ENCODE measurements at regions not wholly inside any gene's neighbourhood (a gene's known extent, or its start where the extent isn't known, plus 50 kb on each side); places are given as distances from the start of the nearest gene placed in this dataset.

DNA sequence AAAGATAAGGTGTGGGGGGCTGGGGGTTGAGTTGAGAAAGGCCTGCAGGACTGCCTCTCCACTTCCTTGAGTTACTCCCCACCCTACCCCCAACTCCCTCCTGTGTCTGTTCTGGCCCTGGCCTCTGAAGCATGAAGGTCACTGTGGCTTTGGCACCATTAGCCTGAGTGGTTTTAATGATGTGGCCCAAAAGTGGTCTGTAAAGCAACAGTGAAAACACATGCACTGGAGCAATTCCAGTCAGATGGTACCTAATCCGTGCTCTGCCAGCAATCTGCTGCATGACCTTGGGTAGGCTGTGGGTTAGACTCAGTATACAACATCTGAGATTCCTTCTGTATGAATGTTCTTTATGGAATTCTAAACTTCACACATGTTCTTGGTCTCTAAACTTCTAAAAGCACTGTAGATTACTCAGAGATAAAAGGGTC lies 86.5 kb upstream of the ATP1A1 start:
- FAIRE-seq: no peak
- no peaks in the 10 kb centered on the region for H3K9me3 ChIP-seq (ENCODE audit: control insufficient read depth, low read depth, low read length)
- dilution Hi-C loops (cut with MboI; ENCODE audit: extremely low pct_ligation_motif_present, low sequenced_read_pairs): no loop called here
- no peak for DNase-seq (ENCODE audit: low read depth, low spot score)
- H3K36me3 ChIP-seq (ENCODE audit: control insufficient read depth in 2 of 2, extremely low read depth in 1 of 2, insufficient read depth in 2 of 2, low read length in 2 of 2): no peaks in the 10 kb centered on the region
- peak overlapping the region; percentile 2 for H3K4me2 ChIP-seq (ENCODE audit: control insufficient read depth, extremely low read depth, insufficient read depth, low read depth, low read length)
- H3K4me3 ChIP-seq (ENCODE audit: control insufficient read depth in 2 of 3, extremely low read depth in 1 of 3, insufficient read depth in 2 of 3, low read depth in 1 of 3, low read length in 3 of 3): no peak overlapping the region
- no peak overlapping the region for H3K27ac ChIP-seq (ENCODE audit: control insufficient read depth, insufficient read depth, low read length)
- H3K79me2 ChIP-seq (ENCODE audit: control insufficient read depth, insufficient read depth, low read length): no peaks in the 10 kb centered on the region
- H4K20me1 ChIP-seq (ENCODE audit: control insufficient read depth, extremely low read depth, insufficient read depth, low read length): no peaks in the 10 kb centered on the region
- H3K9ac ChIP-seq (ENCODE audit: control insufficient read depth, extremely low read depth, insufficient read depth, low read length): no peak overlapping the region
- TF ChIP-seq, protein P1, sequence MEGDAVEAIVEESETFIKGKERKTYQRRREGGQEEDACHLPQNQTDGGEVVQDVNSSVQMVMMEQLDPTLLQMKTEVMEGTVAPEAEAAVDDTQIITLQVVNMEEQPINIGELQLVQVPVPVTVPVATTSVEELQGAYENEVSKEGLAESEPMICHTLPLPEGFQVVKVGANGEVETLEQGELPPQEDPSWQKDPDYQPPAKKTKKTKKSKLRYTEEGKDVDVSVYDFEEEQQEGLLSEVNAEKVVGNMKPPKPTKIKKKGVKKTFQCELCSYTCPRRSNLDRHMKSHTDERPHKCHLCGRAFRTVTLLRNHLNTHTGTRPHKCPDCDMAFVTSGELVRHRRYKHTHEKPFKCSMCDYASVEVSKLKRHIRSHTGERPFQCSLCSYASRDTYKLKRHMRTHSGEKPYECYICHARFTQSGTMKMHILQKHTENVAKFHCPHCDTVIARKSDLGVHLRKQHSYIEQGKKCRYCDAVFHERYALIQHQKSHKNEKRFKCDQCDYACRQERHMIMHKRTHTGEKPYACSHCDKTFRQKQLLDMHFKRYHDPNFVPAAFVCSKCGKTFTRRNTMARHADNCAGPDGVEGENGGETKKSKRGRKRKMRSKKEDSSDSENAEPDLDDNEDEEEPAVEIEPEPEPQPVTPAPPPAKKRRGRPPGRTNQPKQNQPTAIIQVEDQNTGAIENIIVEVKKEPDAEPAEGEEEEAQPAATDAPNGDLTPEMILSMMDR (optimal IDR thresholded peaks at IDR 0.05 in 1 of 3, IDR thresholded peaks at IDR 0.05 in 1 of 3, conservative IDR thresholded peaks at IDR 0.05 in 1 of 3; ENCODE audit: extremely low read depth in 1 of 3, insufficient read depth in 2 of 3, low read length in 3 of 3): no peak
- TF ChIP-seq EZH2 (IDR thresholded peaks at IDR 0.05; ENCODE audit: low read length): no peak
- H2AFZ ChIP-seq (ENCODE audit: control insufficient read depth, low read length): no peak overlapping the region
- H3K9me1 ChIP-seq (ENCODE audit: control insufficient read depth, extremely low read depth, insufficient read depth, low read length): no peaks in the 10 kb centered on the region
- peaks cover 44% of the 10 kb centered on the region for H3K4me1 ChIP-seq (ENCODE audit: control insufficient read depth, extremely low read depth, insufficient read depth, low read length)
- H3K27me3 ChIP-seq (ENCODE audit: control insufficient read depth, extremely low read depth, insufficient read depth, low read length): no peaks in the 10 kb centered on the region

DNA sequence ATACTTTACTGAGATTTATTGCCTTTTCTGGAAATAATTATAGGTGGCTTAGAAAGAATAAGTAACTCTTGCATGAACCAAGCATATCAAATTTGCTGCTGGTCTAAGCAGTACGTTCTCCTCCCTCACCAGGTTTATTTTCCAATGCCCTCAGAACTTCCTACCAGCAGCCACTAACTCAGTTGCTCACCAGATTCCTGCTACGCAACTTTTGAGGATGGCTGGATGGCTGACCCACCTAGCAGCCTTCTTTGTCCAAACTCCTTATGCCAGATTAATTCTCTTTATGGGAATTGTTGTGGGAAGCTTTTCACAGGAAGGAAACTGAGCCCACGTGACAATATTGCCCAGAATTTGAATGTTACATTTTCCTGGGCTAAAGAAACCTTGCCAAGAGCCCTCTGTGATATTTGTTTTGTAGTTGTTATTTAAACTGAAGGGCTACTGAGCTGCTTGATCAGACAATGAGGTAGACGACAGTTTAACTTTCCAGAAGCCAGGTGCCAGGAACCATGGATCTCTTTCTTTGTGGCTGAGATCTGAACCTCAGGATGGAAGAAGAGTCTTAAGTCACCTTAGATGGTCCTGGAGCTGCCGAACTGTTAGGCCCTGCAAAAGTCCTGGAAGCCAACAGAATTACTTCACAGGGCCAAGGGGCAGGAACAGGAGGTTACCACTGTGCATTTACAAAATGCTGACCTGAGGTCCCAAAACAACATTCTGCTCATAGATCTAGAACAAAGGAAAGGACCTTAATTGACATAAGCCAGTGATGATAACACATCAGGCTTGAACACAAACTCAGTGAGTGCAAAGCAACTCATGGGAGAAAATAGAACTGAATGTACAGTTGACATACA lies 85.5 kb upstream of the ATP1A1 start:
- H2AFZ ChIP-seq (ENCODE audit: control insufficient read depth, low read length): no peak overlapping the region
- no peak for DNase-seq (ENCODE audit: low read depth, low spot score)
- no peak overlapping the region for H3K4me2 ChIP-seq (ENCODE audit: control insufficient read depth, extremely low read depth, insufficient read depth, low read depth, low read length)
- TF ChIP-seq EZH2 (IDR thresholded peaks at IDR 0.05; ENCODE audit: low read length): no peak
- TF ChIP-seq, protein P1 (optimal IDR thresholded peaks at IDR 0.05 in 1 of 3, IDR thresholded peaks at IDR 0.05 in 1 of 3, conservative IDR thresholded peaks at IDR 0.05 in 1 of 3; ENCODE audit: extremely low read depth in 1 of 3, insufficient read depth in 2 of 3, low read length in 3 of 3): no peak
- H3K9me1 ChIP-seq (ENCODE audit: control insufficient read depth, extremely low read depth, insufficient read depth, low read length): no peaks in the 10 kb centered on the region
- H3K9ac ChIP-seq (ENCODE audit: control insufficient read depth, extremely low read depth, insufficient read depth, low read length): no peak overlapping the region
- FAIRE-seq: no peak
- H3K27ac ChIP-seq (ENCODE audit: control insufficient read depth, insufficient read depth, low read length): no peak overlapping the region
- H3K79me2 ChIP-seq (ENCODE audit: control insufficient read depth, insufficient read depth, low read length): no peaks in the 10 kb centered on the region
- dilution Hi-C loops (cut with MboI; ENCODE audit: extremely low pct_ligation_motif_present, low sequenced_read_pairs): no loop called here
- no peaks in the 10 kb centered on the region for H3K36me3 ChIP-seq (ENCODE audit: control insufficient read depth in 2 of 2, extremely low read depth in 1 of 2, insufficient read depth in 2 of 2, low read length in 2 of 2)
- no peak overlapping the region for H3K4me3 ChIP-seq (ENCODE audit: control insufficient read depth in 2 of 3, extremely low read depth in 1 of 3, insufficient read depth in 2 of 3, low read depth in 1 of 3, low read length in 3 of 3)
- H3K9me3 ChIP-seq (ENCODE audit: control insufficient read depth, low read depth, low read length): no peaks in the 10 kb centered on the region
- peaks cover 46% of the 10 kb centered on the region for H3K4me1 ChIP-seq (ENCODE audit: control insufficient read depth, extremely low read depth, insufficient read depth, low read length)
- no peaks in the 10 kb centered on the region for H3K27me3 ChIP-seq (ENCODE audit: control insufficient read depth, extremely low read depth, insufficient read depth, low read length)
- no peaks in the 10 kb centered on the region for H4K20me1 ChIP-seq (ENCODE audit: control insufficient read depth, extremely low read depth, insufficient read depth, low read length)
